ENCODE measurements at regions not wholly inside any gene's neighbourhood (a gene's known extent, or its start where the extent isn't known, plus 50 kb on each side); places are given as distances from the start of the nearest gene placed in this dataset.
"Not testable (repeated sequence)": the region's sequence is repeated elsewhere in the genome, so short reads cannot be mapped to it uniquely, and the experiment has no call there.

- DNase-seq = no peak
Observed at GRCh38 chr17:64723781-64724180, 61.7 kb upstream of the SMURF2 start.

- not testable (repeated sequence) for DNase-seq
Observed at GRCh38 chr17:64721556-64721955, 59.4 kb upstream of the SMURF2 start.

- DNase-seq = not testable (repeated sequence)
Observed at GRCh38 chr17:64720253-64720652, 58.1 kb upstream of the SMURF2 start.

GRCh38 chr17:64719517-64719916, 57.4 kb upstream of the SMURF2 start:
- not testable (repeated sequence) for DNase-seq

GRCh38 chr17:64718816-64719215, 56.7 kb upstream of the SMURF2 start:
- DNase-seq = not testable (repeated sequence)

GRCh38 chr17:64718058-64718457, 56.0 kb upstream of the SMURF2 start:
- no peak for DNase-seq

- not testable (repeated sequence) for DNase-seq
Observed at GRCh38 chr17:64716496-64716895, 54.4 kb upstream of the SMURF2 start.

- DNase-seq = peak in 1 of 2 experiments; percentile 33
Observed at GRCh38 chr17:64713786-64714185, 51.7 kb upstream of the SMURF2 start.

GRCh38 chr17:64712557-64713351, 50.6 kb upstream of the SMURF2 start:
- DNase-seq = peak; percentile 31 to 41

Data from activated CD4-positive, alpha-beta T cell treated with anti-CD3 and anti-CD28 coated beads, Interleukin-2, amount 50 U/mL, for 48 hours (primary cell).